Lower leg skin (tissue), 3 donors: ENCODE measurements at regions not wholly inside any gene's neighbourhood (a gene's known extent, or its start where the extent isn't known, plus 50 kb on each side); places are given as distances from the start of the nearest gene placed in this dataset.

Experiments used
- CTCF ChIP-seq, 3 donors: fragments of 450-650 bp; IDR thresholded peaks; one replicate each; pipeline ENCODE4 v1.5.1; 2016; ENCODE audit warnings: antibody characterized with exemption in 3 of 3, mild to moderate bottlenecking in 3 of 3, moderate library complexity in 2 of 3
- POLR2A ChIP-seq, 2 donors: fragments of 450-650 bp; IDR thresholded peaks; one replicate each; pipeline ENCODE4 v1.6.1; 2016 to 2017; ENCODE audit warnings: antibody characterized with exemption in 2 of 2, mild to moderate bottlenecking in 1 of 2, moderate library complexity in 1 of 2

GRCh38 chr11:37104380-37104779 is 506.3 kb upstream of the RAG2 start:
- TF ChIP-seq POLR2A (IDR thresholded peaks at IDR 0.05) (no peak), CTCF (IDR thresholded peaks at IDR 0.05) (no peak)
